ENCODE measurements at regions not wholly inside any gene's neighbourhood (a gene's known extent, or its start where the extent isn't known, plus 50 kb on each side); places are given as distances from the start of the nearest gene placed in this dataset.

- in situ Hi-C loops (cut with MboI; ENCODE audit: low sequenced_read_pairs) = no loop called here
These were observed 96.8 kb upstream of the FRMD6 start for GRCh38 chr14:51554953-51555352.

GRCh38 chr14:51561141-51561540 is 90.6 kb upstream of the FRMD6 start:
- Histone ChIP-seq H3K4me1 (peaks cover 26% of the 10 kb centered on the region), H3K4me3 (no peak overlapping the region), H3K9me3 (no peaks in the 10 kb centered on the region), H3K27me3 (ENCODE audit: low read depth) (no peaks in the 10 kb centered on the region), H3K36me3 (replicated peaks) (no peaks in the 10 kb centered on the region)
- in situ Hi-C loops (cut with MboI; ENCODE audit: low sequenced_read_pairs) = no loop called here
- peak; percentile 43 for DNase-seq (ENCODE audit: low spot score in 2 of 2)

More at GRCh38 chr14:51554953-51555352, 96.8 kb upstream of the FRMD6 start:
- no peaks in the 10 kb centered on the region for H3K27me3 ChIP-seq (ENCODE audit: low read depth)
- H3K9me3 ChIP-seq = no peaks in the 10 kb centered on the region
- no peak for DNase-seq (ENCODE audit: low spot score in 2 of 2)
- no peak overlapping the region for H3K4me3 ChIP-seq
- H3K4me1 ChIP-seq = no peaks in the 10 kb centered on the region
- H3K36me3 ChIP-seq (replicated peaks) = no peaks in the 10 kb centered on the region

DNA sequence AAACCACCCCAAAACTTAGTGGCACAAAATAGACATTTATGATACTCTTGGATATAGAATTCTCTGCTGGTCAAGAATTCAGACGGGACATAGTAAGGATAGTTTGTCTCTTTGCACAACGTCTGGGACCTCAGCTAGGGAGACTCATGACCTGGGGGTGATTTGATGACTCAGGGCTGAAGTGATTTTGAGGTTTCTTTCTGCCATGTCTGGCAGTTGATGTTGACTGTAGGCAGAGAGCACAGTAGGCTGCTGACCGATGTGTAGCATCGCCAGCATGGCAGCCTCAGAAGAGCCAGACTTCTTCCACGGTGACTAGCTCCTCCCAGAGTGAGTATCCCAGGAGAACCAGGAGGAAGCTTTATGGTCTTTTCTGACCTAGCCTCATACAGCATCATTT is 88.9 kb upstream of the FRMD6 start:
- in situ Hi-C loops (cut with MboI; ENCODE audit: low sequenced_read_pairs) = no loop called here

GRCh38 chr14:51563560-51563959 is 88.2 kb upstream of the FRMD6 start:
- Histone ChIP-seq H3K27me3 (ENCODE audit: low read depth) (no peaks in the 10 kb centered on the region), H3K4me3 (no peak overlapping the region), H3K36me3 (replicated peaks) (no peaks in the 10 kb centered on the region), H3K4me1 (peaks cover 26% of the 10 kb centered on the region), H3K9me3 (no peaks in the 10 kb centered on the region)
- no peak for DNase-seq (ENCODE audit: low spot score in 2 of 2)
- in situ Hi-C loops (cut with MboI; ENCODE audit: low sequenced_read_pairs) = no loop called here

More for the DNA sequence above, 88.9 kb upstream of the FRMD6 start:
- no peaks in the 10 kb centered on the region for H3K36me3 ChIP-seq (replicated peaks)
- no peak overlapping the region for H3K4me3 ChIP-seq
- no peaks in the 10 kb centered on the region for H3K9me3 ChIP-seq
- peaks cover 26% of the 10 kb centered on the region for H3K4me1 ChIP-seq
- no peak for DNase-seq (ENCODE audit: low spot score in 2 of 2)
- H3K27me3 ChIP-seq (ENCODE audit: low read depth) = no peaks in the 10 kb centered on the region

- in situ Hi-C loops (cut with MboI; ENCODE audit: low sequenced_read_pairs) = no loop called here
- no peaks in the 10 kb centered on the region for H3K9me3 ChIP-seq
- H3K36me3 ChIP-seq (replicated peaks) = no peaks in the 10 kb centered on the region
- H3K4me1 ChIP-seq = peaks cover 26% of the 10 kb centered on the region
- H3K27me3 ChIP-seq (ENCODE audit: low read depth) = no peaks in the 10 kb centered on the region
- H3K4me3 ChIP-seq = no peak overlapping the region
- DNase-seq (ENCODE audit: low spot score in 2 of 2) = peak; percentile 75 to 90
These were observed 87.2 kb upstream of the FRMD6 start for GRCh38 chr14:51564460-51564859.

DNA sequence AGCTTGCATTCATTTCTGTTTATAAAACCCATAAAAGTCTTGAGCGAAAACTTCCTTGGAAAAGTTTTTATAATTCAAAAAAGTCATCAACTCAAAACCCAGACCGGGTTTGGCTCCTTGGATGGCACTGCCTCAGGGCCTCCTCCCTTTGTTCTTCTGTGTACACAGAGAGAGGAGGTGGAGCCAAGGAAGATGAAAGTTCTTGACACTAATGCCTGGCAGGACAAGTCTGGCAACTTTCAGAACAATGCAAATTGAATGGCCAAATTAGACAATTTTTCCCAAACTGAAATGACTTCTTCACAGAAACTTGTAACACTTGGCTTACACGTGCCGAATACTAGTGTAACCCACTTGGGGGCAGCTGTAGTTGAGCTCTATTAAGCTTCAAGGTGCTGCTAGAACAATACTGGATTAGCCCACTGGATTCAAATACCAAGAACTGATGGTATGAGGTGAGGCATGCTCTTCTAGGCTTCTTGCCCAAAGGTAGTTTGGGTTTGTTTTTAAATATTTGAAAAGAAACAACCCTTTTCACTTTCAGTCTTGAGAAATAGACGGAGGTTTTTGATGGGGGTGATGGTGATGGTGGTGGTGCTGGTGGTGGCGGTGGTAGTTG is 86.6 kb upstream of the FRMD6 start:
- H3K4me3 ChIP-seq = no peak overlapping the region
- H3K36me3 ChIP-seq (replicated peaks) = no peaks in the 10 kb centered on the region
- no peaks in the 10 kb centered on the region for H3K27me3 ChIP-seq (ENCODE audit: low read depth)
- no peaks in the 10 kb centered on the region for H3K9me3 ChIP-seq
- H3K4me1 ChIP-seq = peaks cover 26% of the 10 kb centered on the region
- in situ Hi-C loops (cut with MboI; ENCODE audit: low sequenced_read_pairs) = no loop called here
- peak; percentile 57 to 71 for DNase-seq (ENCODE audit: low spot score in 2 of 2)

GRCh38 chr14:51566831-51567582 is 84.7 kb upstream of the FRMD6 start:
- Histone ChIP-seq H3K4me1 (peaks cover 17% of the 10 kb centered on the region), H3K27me3 (ENCODE audit: low read depth) (no peaks in the 10 kb centered on the region), H3K9me3 (no peaks in the 10 kb centered on the region), H3K36me3 (replicated peaks) (no peaks in the 10 kb centered on the region), H3K4me3 (no peak overlapping the region)
- in situ Hi-C loops (cut with MboI; ENCODE audit: low sequenced_read_pairs) = no loop called here
- DNase-seq (ENCODE audit: low spot score in 2 of 2) = no peak

- Histone ChIP-seq H3K4me1 (peaks cover 21% of the 10 kb centered on the region), H3K27me3 (ENCODE audit: low read depth) (no peaks in the 10 kb centered on the region), H3K9me3 (no peaks in the 10 kb centered on the region), H3K36me3 (replicated peaks) (no peaks in the 10 kb centered on the region), H3K4me3 (no peak overlapping the region)
- in situ Hi-C loops (cut with MboI; ENCODE audit: low sequenced_read_pairs) = no loop called here
- DNase-seq (ENCODE audit: low spot score in 2 of 2) = no peak
These were observed 83.3 kb upstream of the FRMD6 start for GRCh38 chr14:51568366-51568765.

- H3K4me3 ChIP-seq = no peak overlapping the region
- in situ Hi-C loops (cut with MboI; ENCODE audit: low sequenced_read_pairs) = no loop called here
- H3K9me3 ChIP-seq = no peaks in the 10 kb centered on the region
- DNase-seq (ENCODE audit: low spot score in 2 of 2) = no peak
- H3K4me1 ChIP-seq = peaks cover 15% of the 10 kb centered on the region
- no peaks in the 10 kb centered on the region for H3K36me3 ChIP-seq (replicated peaks)
- H3K27me3 ChIP-seq (ENCODE audit: low read depth) = no peaks in the 10 kb centered on the region
These were observed 78.1 kb upstream of the FRMD6 start for GRCh38 chr14:51573607-51574006.

GRCh38 chr14:51574009-51574408 is 77.7 kb upstream of the FRMD6 start:
- H3K36me3 ChIP-seq (replicated peaks) = no peaks in the 10 kb centered on the region
- H3K9me3 ChIP-seq = no peaks in the 10 kb centered on the region
- no peak for DNase-seq (ENCODE audit: low spot score in 2 of 2)
- in situ Hi-C loops (cut with MboI; ENCODE audit: low sequenced_read_pairs) = no loop called here
- H3K4me3 ChIP-seq = no peak overlapping the region
- H3K4me1 ChIP-seq = peaks cover 15% of the 10 kb centered on the region
- H3K27me3 ChIP-seq (ENCODE audit: low read depth) = no peaks in the 10 kb centered on the region

GRCh38 chr14:51575349-51576116 is 76.2 kb upstream of the FRMD6 start:
- in situ Hi-C loops (cut with MboI; ENCODE audit: low sequenced_read_pairs) = no loop called here
- DNase-seq (ENCODE audit: low spot score in 2 of 2) = no peak

GRCh38 chr14:51576117-51576430 is 75.6 kb upstream of the FRMD6 start:
- no peaks in the 10 kb centered on the region for H3K36me3 ChIP-seq (replicated peaks)
- no peaks in the 10 kb centered on the region for H3K9me3 ChIP-seq
- no peak overlapping the region for H3K4me3 ChIP-seq
- H3K4me1 ChIP-seq = peaks cover 15% of the 10 kb centered on the region
- in situ Hi-C loops (cut with MboI; ENCODE audit: low sequenced_read_pairs) = no loop called here
- no peak for DNase-seq (ENCODE audit: low spot score in 2 of 2)
- no peaks in the 10 kb centered on the region for H3K27me3 ChIP-seq (ENCODE audit: low read depth)

More at GRCh38 chr14:51575349-51576116, 76.2 kb upstream of the FRMD6 start:
- H3K4me1 ChIP-seq = peaks cover 15% of the 10 kb centered on the region
- H3K9me3 ChIP-seq = no peaks in the 10 kb centered on the region
- H3K36me3 ChIP-seq (replicated peaks) = no peaks in the 10 kb centered on the region
- no peak overlapping the region for H3K4me3 ChIP-seq
- H3K27me3 ChIP-seq (ENCODE audit: low read depth) = no peaks in the 10 kb centered on the region

- H3K27me3 ChIP-seq (ENCODE audit: low read depth) = no peaks in the 10 kb centered on the region
- DNase-seq (ENCODE audit: low spot score in 2 of 2) = peak; percentile 14 to 32
- H3K9me3 ChIP-seq = no peaks in the 10 kb centered on the region
- in situ Hi-C loops (cut with MboI; ENCODE audit: low sequenced_read_pairs) = no loop called here
- no peaks in the 10 kb centered on the region for H3K36me3 ChIP-seq (replicated peaks)
- peaks cover 15% of the 10 kb centered on the region for H3K4me1 ChIP-seq
- no peak overlapping the region for H3K4me3 ChIP-seq
These were observed 74.8 kb upstream of the FRMD6 start for GRCh38 chr14:51576879-51577278.

DNA sequence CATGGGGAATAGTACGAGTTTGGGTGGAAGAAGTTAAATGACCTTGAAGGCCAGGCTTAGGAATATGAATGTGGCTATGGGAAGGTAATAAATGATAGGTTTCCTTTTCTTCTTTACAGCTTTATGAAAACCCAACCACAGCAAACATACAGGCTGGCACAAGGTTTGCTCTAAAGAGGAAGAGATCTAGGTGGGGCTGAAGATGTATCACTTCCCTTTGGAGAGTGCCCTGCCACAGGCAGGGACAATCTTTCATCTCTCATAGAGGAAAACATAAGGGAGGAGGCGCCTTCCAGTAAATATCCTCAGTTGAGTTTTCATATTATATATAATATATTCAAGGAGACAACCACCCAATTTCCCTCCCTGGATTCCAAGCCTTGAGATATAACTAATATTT is 72.9 kb upstream of the FRMD6 start:
- no peak for DNase-seq (ENCODE audit: low spot score in 2 of 2)
- Histone ChIP-seq H3K4me3 (no peak overlapping the region), H3K4me1 (peaks cover 11% of the 10 kb centered on the region), H3K9me3 (no peaks in the 10 kb centered on the region), H3K36me3 (replicated peaks) (no peaks in the 10 kb centered on the region), H3K27me3 (ENCODE audit: low read depth) (no peaks in the 10 kb centered on the region)
- in situ Hi-C loops (cut with MboI; ENCODE audit: low sequenced_read_pairs) = no loop called here

All from HAP-1 (cell line).